Liver (tissue), 8 donors: ENCODE measurements at regions not wholly inside any gene's neighbourhood (a gene's known extent, or its start where the extent isn't known, plus 50 kb on each side); places are given as distances from the start of the nearest gene placed in this dataset.

Source experiments
- DNase-seq: peaks from one replicate; pipeline ENCODE4 v3.0.0-alpha.2; 2017; ENCODE audit warnings: low spot score
- H3K27ac ChIP-seq, 2 donors: one replicate each; pipeline ENCODE4 v1.7.0; 2013; ENCODE audit warnings: inconsistent platforms in 2 of 2, low read length in 2 of 2, control low read depth in 1 of 2, low read depth in 1 of 2, mild to moderate bottlenecking in 1 of 2
- H3K27me3 ChIP-seq, 4 donors: one replicate each; pipeline versions ENCODE4 v1.6.1 to v1.7.0; 2013; ENCODE audit warnings: low read length in 3 of 4, inconsistent platforms in 1 of 4, mild to moderate bottlenecking in 1 of 4, moderate library complexity in 1 of 4; ENCODE audit not compliant: control insufficient read depth in 4 of 4, insufficient read depth in 4 of 4
- H3K36me3 ChIP-seq, 4 donors: one replicate each; pipeline versions ENCODE4 v1.6.1 to v1.7.0; 2013; ENCODE audit warnings: low read length in 3 of 4, mild to moderate bottlenecking in 3 of 4, low read depth in 1 of 4, moderate library complexity in 1 of 4; ENCODE audit not compliant: control insufficient read depth in 4 of 4, insufficient read depth in 3 of 4
- H3K4me1 ChIP-seq, 4 donors: one replicate each; pipeline versions ENCODE4 v1.6.1 to v1.7.0; 2013; ENCODE audit warnings: low read length in 3 of 4, mild to moderate bottlenecking in 3 of 4, moderate library complexity in 1 of 4; ENCODE audit not compliant: control insufficient read depth in 4 of 4, insufficient read depth in 4 of 4
- H3K4me3 ChIP-seq, 3 donors: one replicate each; pipeline versions ENCODE4 v1.6.1 to v1.7.0; 2013; ENCODE audit warnings: low read length in 3 of 3, control low read depth in 1 of 3, low read depth in 1 of 3, mild to moderate bottlenecking in 1 of 3
- H3K9ac ChIP-seq, 2 donors: one replicate each; pipeline ENCODE4 v1.7.0; 2013; ENCODE audit warnings: low read length in 2 of 2, mild to moderate bottlenecking in 2 of 2, moderate library complexity in 2 of 2, control low read depth in 1 of 2, low read depth in 1 of 2
- H3K9me3 ChIP-seq, 4 donors: one replicate each; pipeline versions ENCODE4 v1.6.1 to v1.7.0; 2013; ENCODE audit warnings: low read length in 3 of 4; ENCODE audit not compliant: control insufficient read depth in 4 of 4
- EGR1 ChIP-seq, 2 donors: IDR thresholded peaks; 2 replicates each; pipeline ENCODE4 v1.6.1; 2016 to 2018; ENCODE audit warnings: antibody characterized with exemption in 2 of 2, low read depth in 2 of 2
- FOXA1 ChIP-seq: IDR thresholded peaks from 2 replicates; pipeline ENCODE4 v1.6.1; 2016; ENCODE audit warnings: antibody characterized with exemption
- FOXA2 ChIP-seq: IDR thresholded peaks from 2 replicates; pipeline ENCODE4 v1.6.1; 2016; ENCODE audit warnings: antibody characterized with exemption
- GABPA ChIP-seq, 2 donors: IDR thresholded peaks in 1 of 2; conservative IDR thresholded peaks in 1 of 2; 2 replicates each; pipeline ENCODE4 v1.6.1; 2016; ENCODE audit warnings: antibody characterized with exemption in 2 of 2, mild to moderate bottlenecking in 1 of 2, moderate library complexity in 1 of 2
- HNF4A ChIP-seq, 2 donors: conservative IDR thresholded peaks; 2 replicates each; pipeline ENCODE4 v1.6.1; 2016; ENCODE audit warnings: antibody characterized with exemption in 2 of 2, mild to moderate bottlenecking in 2 of 2
- HNF4G ChIP-seq: IDR thresholded peaks from 2 replicates; pipeline ENCODE4 v1.6.1; 2016; ENCODE audit warnings: antibody characterized with exemption
- JUND ChIP-seq, 2 donors: IDR thresholded peaks; 2 replicates each; pipeline ENCODE4 v1.6.1; 2016; ENCODE audit warnings: antibody characterized with exemption in 2 of 2
- NR2F2 ChIP-seq: IDR thresholded peaks from 2 replicates; pipeline ENCODE4 v1.6.1; 2016; ENCODE audit warnings: antibody characterized with exemption
- RAD21 ChIP-seq, 2 donors: IDR thresholded peaks; 2 replicates each; pipeline ENCODE4 v1.6.1; 2016; ENCODE audit warnings: antibody characterized with exemption in 2 of 2, mild to moderate bottlenecking in 2 of 2
- RXRA ChIP-seq, 2 donors: IDR thresholded peaks; 2 replicates each; pipeline ENCODE4 v1.6.1; 2017 to 2018; ENCODE audit warnings: antibody characterized with exemption in 2 of 2, mild to moderate bottlenecking in 1 of 2
- SP1 ChIP-seq: IDR thresholded peaks from 2 replicates; pipeline ENCODE4 v1.6.1; 2018; ENCODE audit warnings: antibody characterized with exemption, mild to moderate bottlenecking
- TAF1 ChIP-seq: conservative IDR thresholded peaks from 2 replicates; pipeline ENCODE4 v1.6.1; 2016; ENCODE audit warnings: antibody characterized with exemption, mild to moderate bottlenecking
- YY1 ChIP-seq: IDR thresholded peaks from 2 replicates; pipeline ENCODE4 v1.6.1; 2016; ENCODE audit warnings: antibody characterized with exemption, mild to moderate bottlenecking
- ZBTB33 ChIP-seq: IDR thresholded peaks from 2 replicates; pipeline ENCODE4 v1.6.1; 2016; ENCODE audit warnings: antibody characterized with exemption
- WGBS: extraction: QIAGEN DNeasy Blood & Tissue Kit; methylation state at CpG from one replicate; pipeline ENCODE4 v1.1.7; 2013; 5-methylcytosine and 5-hydroxymethylcytosine counted together
- TF ChIP-seq, protein P1 (sequence below): IDR thresholded peaks from 2 replicates; pipeline ENCODE4 v1.6.1; 2016; ENCODE audit warnings: antibody characterized with exemption
- TF ChIP-seq, protein P2 (sequence below): IDR thresholded peaks from 2 replicates; pipeline ENCODE4 v1.6.1; 2016; ENCODE audit warnings: antibody characterized with exemption
- TF ChIP-seq, protein P3 (sequence below): IDR thresholded peaks from 2 replicates; pipeline ENCODE4 v1.6.1; 2016; ENCODE audit warnings: antibody characterized with exemption, mild to moderate bottlenecking
- TF ChIP-seq, protein P4 (sequence below): fragments of 150-350 bp; IDR thresholded peaks from 2 replicates; pipeline ENCODE4 v1.5.1; 2017; ENCODE audit warnings: improper control_type of control experiment, low read depth, low read length; ENCODE audit not compliant: missing input control
- donor health status: healthy.
- donor health status: healthy.
- donor health status: healthy.
- donor health status: healthy.
- donor health status: healthy.

- TF ChIP-seq, protein P1, sequence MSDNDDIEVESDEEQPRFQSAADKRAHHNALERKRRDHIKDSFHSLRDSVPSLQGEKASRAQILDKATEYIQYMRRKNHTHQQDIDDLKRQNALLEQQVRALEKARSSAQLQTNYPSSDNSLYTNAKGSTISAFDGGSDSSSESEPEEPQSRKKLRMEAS: no peak
- TF ChIP-seq GABPA (IDR thresholded peaks at IDR 0.05 in 1 of 2, conservative IDR thresholded peaks at IDR 0.05 in 1 of 2) (no peak), FOXA1 (no peak), HNF4A (conservative IDR thresholded peaks at IDR 0.05) (no peak), ZBTB33 (no peak), TAF1 (no peak), NR2F2 (no peak), HNF4G (no peak), FOXA2 (no peak), EGR1 (IDR thresholded peaks at IDR 0.05; ENCODE audit: low read depth in 2 of 2) (no peak), RXRA (IDR thresholded peaks at IDR 0.05) (no peak), SP1 (no peak), RAD21 (IDR thresholded peaks at IDR 0.05) (no peak), JUND (IDR thresholded peaks at IDR 0.05) (no peak), YY1 (no peak)
- TF ChIP-seq, protein P2, sequence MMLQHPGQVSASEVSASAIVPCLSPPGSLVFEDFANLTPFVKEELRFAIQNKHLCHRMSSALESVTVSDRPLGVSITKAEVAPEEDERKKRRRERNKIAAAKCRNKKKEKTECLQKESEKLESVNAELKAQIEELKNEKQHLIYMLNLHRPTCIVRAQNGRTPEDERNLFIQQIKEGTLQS: no peak
- TF ChIP-seq, protein P3, sequence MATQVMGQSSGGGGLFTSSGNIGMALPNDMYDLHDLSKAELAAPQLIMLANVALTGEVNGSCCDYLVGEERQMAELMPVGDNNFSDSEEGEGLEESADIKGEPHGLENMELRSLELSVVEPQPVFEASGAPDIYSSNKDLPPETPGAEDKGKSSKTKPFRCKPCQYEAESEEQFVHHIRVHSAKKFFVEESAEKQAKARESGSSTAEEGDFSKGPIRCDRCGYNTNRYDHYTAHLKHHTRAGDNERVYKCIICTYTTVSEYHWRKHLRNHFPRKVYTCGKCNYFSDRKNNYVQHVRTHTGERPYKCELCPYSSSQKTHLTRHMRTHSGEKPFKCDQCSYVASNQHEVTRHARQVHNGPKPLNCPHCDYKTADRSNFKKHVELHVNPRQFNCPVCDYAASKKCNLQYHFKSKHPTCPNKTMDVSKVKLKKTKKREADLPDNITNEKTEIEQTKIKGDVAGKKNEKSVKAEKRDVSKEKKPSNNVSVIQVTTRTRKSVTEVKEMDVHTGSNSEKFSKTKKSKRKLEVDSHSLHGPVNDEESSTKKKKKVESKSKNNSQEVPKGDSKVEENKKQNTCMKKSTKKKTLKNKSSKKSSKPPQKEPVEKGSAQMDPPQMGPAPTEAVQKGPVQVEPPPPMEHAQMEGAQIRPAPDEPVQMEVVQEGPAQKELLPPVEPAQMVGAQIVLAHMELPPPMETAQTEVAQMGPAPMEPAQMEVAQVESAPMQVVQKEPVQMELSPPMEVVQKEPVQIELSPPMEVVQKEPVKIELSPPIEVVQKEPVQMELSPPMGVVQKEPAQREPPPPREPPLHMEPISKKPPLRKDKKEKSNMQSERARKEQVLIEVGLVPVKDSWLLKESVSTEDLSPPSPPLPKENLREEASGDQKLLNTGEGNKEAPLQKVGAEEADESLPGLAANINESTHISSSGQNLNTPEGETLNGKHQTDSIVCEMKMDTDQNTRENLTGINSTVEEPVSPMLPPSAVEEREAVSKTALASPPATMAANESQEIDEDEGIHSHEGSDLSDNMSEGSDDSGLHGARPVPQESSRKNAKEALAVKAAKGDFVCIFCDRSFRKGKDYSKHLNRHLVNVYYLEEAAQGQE: no peak
- TF ChIP-seq, protein P4, sequence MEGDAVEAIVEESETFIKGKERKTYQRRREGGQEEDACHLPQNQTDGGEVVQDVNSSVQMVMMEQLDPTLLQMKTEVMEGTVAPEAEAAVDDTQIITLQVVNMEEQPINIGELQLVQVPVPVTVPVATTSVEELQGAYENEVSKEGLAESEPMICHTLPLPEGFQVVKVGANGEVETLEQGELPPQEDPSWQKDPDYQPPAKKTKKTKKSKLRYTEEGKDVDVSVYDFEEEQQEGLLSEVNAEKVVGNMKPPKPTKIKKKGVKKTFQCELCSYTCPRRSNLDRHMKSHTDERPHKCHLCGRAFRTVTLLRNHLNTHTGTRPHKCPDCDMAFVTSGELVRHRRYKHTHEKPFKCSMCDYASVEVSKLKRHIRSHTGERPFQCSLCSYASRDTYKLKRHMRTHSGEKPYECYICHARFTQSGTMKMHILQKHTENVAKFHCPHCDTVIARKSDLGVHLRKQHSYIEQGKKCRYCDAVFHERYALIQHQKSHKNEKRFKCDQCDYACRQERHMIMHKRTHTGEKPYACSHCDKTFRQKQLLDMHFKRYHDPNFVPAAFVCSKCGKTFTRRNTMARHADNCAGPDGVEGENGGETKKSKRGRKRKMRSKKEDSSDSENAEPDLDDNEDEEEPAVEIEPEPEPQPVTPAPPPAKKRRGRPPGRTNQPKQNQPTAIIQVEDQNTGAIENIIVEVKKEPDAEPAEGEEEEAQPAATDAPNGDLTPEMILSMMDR: no peak
- 60% methylated on average over 3 of the region's 3 CpGs for WGBS
- H3K27me3 ChIP-seq: no peaks in the 10 kb centered on the region
- no peaks in the 10 kb centered on the region for H3K9me3 ChIP-seq
- no peak for DNase-seq
- H3K36me3 ChIP-seq: no peaks in the 10 kb centered on the region
- no peaks in the 10 kb centered on the region for H3K4me1 ChIP-seq
- H3K27ac ChIP-seq: no peak overlapping the region
- H3K4me3 ChIP-seq: no peak overlapping the region
- H3K9ac ChIP-seq: no peak overlapping the region
Observed at GRCh38 chr3:906739-907138, 186.1 kb upstream of the CNTN6 start.

DNA sequence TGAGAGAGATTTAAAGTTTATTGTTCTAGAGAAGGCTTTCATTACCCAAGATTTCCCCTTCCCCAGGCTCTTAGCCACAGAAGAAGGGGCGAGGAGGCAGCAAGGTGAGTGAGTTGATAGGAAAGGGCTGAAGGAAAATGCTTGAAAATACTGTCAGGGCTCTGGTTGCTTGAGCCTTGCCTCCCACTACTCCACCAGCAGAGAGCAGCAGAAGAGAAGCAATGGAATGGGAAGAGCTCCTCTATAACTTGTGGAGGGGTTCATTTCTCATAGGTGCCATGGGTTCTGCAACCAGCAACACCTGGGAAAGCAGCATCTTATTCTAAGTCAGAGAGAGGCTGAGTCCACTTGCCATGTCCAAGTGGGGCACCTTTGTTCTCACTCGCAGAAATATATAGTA is 184.0 kb upstream of the CNTN6 start:
- no peaks in the 10 kb centered on the region for H3K27me3 ChIP-seq
- H3K36me3 ChIP-seq: no peaks in the 10 kb centered on the region
- H3K4me3 ChIP-seq: no peak overlapping the region
- TF ChIP-seq GABPA (IDR thresholded peaks at IDR 0.05 in 1 of 2, conservative IDR thresholded peaks at IDR 0.05 in 1 of 2) (no peak), RAD21 (IDR thresholded peaks at IDR 0.05) (peak in 1 of 2 donors; percentile 11), HNF4A (conservative IDR thresholded peaks at IDR 0.05) (no peak), YY1 (no peak), FOXA2 (no peak), ZBTB33 (no peak), TAF1 (no peak)
- TF ChIP-seq, protein P3: no peak
- TF ChIP-seq, protein P1: no peak
- no peaks in the 10 kb centered on the region for H3K9me3 ChIP-seq
- 68% methylated on average over 2 of the region's 2 CpGs for WGBS
- H3K27ac ChIP-seq: no peak overlapping the region
- no peak for DNase-seq
- no peaks in the 10 kb centered on the region for H3K4me1 ChIP-seq
- H3K9ac ChIP-seq: no peak overlapping the region
